GM23248 (cell line): ENCODE measurements at regions not wholly inside any gene's neighbourhood (a gene's known extent, or its start where the extent isn't known, plus 50 kb on each side); places are given as distances from the start of the nearest gene placed in this dataset.

Experiments
- DNase-seq: peaks from one replicate; pipeline ENCODE4 v3.0.0-alpha.2; 2015
- H2AFZ ChIP-seq: fragments of 200-600 bp; sonication (generic); 2 replicates; pipeline ENCODE4 v1.6.1; 2016; ENCODE audit warnings: antibody characterized with exemption
- H3F3A ChIP-seq: fragments of 200-600 bp; sonication (generic); 2 replicates; pipeline ENCODE4 v1.6.1; 2016; ENCODE audit warnings: mild to moderate bottlenecking, antibody characterized with exemption, mixed run types; ENCODE audit not compliant: insufficient read depth
- H3K27ac ChIP-seq: fragments of 200-600 bp; sonication (generic); 2 replicates; pipeline ENCODE4 v1.5.1; 2016; ENCODE audit warnings: mild to moderate bottlenecking
- H3K27me3 ChIP-seq: fragments of 200-600 bp; sonication (generic); replicated peaks from 2 replicates; pipeline ENCODE4 v1.6.1; 2016; ENCODE audit warnings: mild to moderate bottlenecking; ENCODE audit not compliant: insufficient read depth
- H3K36me3 ChIP-seq: fragments of 200-600 bp; sonication (generic); 2 replicates; pipeline ENCODE4 v1.6.1; 2016; ENCODE audit warnings: low read depth, mild to moderate bottlenecking
- H3K4me1 ChIP-seq: fragments of 200-600 bp; sonication (generic); 2 replicates; pipeline ENCODE4 v1.6.1; 2016; ENCODE audit warnings: mild to moderate bottlenecking; ENCODE audit not compliant: insufficient read depth
- H3K4me2 ChIP-seq: fragments of 200-600 bp; sonication (generic); one replicate; pipeline ENCODE4 v1.6.1; 2016; ENCODE audit warnings: mild to moderate bottlenecking; ENCODE audit not compliant: unreplicated experiment
- H3K4me3 ChIP-seq: fragments of 200-600 bp; sonication (generic); 2 replicates; pipeline ENCODE4 v1.5.1; 2016; ENCODE audit warnings: mild to moderate bottlenecking
- H3K79me2 ChIP-seq: fragments of 200-600 bp; sonication (generic); 2 replicates; pipeline ENCODE4 v1.6.1; 2016; ENCODE audit warnings: mild to moderate bottlenecking; ENCODE audit not compliant: insufficient read depth
- H3K9ac ChIP-seq: fragments of 200-600 bp; sonication (generic); 2 replicates; pipeline ENCODE4 v1.6.1; 2016; ENCODE audit warnings: mild to moderate bottlenecking
- H3K9me2 ChIP-seq: fragments of 200-600 bp; sonication (generic); 2 replicates; pipeline ENCODE4 v1.6.1; 2016; ENCODE audit warnings: mixed run types, mild to moderate bottlenecking, moderate library complexity; ENCODE audit not compliant: insufficient read depth
- H3K9me3 ChIP-seq: fragments of 200-600 bp; sonication (generic); one replicate; pipeline ENCODE4 v1.6.1; 2017; ENCODE audit warnings: low read depth
- H4K20me1 ChIP-seq: fragments of 200-600 bp; sonication (generic); 2 replicates; pipeline ENCODE4 v1.6.0; 2016; ENCODE audit not compliant: insufficient read depth
- EZH2 ChIP-seq: fragments of 200-600 bp; sonication (generic); IDR thresholded peaks from 2 replicates; pipeline ENCODE4 v1.6.1; 2018; ENCODE audit warnings: antibody characterized with exemption, mild to moderate bottlenecking; ENCODE audit not compliant: insufficient read depth, poor library complexity, severe bottlenecking
- EZH2phosphoT487 ChIP-seq: fragments of 200-600 bp; sonication (generic); IDR thresholded peaks from 2 replicates; pipeline ENCODE4 v1.6.1; 2018; ENCODE audit warnings: antibody characterized with exemption, moderate library complexity, mild to moderate bottlenecking, low read depth; ENCODE audit not compliant: insufficient read depth
- WGBS, 2 experiments: methylation state at CpG; one replicate each; pipeline ENCODE4 v1.1.6; 2015 to 2017; ENCODE audit warnings: low lambda C conversion rate in 2 of 2, low coverage in 1 of 2; ENCODE audit errors: missing lambda C conversion rate in 2 of 2; 5-methylcytosine and 5-hydroxymethylcytosine counted together
- in situ Hi-C: fragments of 300-500 bp; cut with MboI; formaldehyde crosslinking; loops from 2 replicates; pipeline ENCODE4 v1.15.0; 2020

DNA sequence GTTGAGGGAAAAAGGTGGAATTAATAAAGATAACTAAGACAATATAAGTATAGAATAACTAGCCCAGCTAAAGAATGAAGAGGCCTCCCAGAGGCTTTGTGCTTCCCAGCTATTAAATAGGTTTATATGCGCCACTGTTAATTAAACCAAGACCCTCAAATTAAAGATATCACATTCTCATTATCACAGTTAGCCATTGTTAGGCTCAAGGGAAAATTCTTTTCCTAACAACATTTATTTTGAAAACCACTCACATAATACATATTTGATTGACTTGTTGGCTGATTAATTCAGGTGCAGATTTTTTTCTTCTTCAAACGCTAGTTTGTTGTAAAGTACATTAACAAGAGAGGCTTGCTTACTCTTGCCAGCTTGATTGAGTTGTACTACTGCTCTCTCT lies 216.8 kb upstream of the TRAM1L1 start:
- Histone ChIP-seq H3K36me3 (no peaks in the 10 kb centered on the region), H3K9me3 (no peaks in the 10 kb centered on the region), H2AFZ (no peak overlapping the region), H4K20me1 (no peaks in the 10 kb centered on the region), H3K79me2 (no peaks in the 10 kb centered on the region), H3F3A (no peaks in the 10 kb centered on the region), H3K4me1 (no peaks in the 10 kb centered on the region), H3K27ac (no peak overlapping the region), H3K4me2 (no peak overlapping the region), H3K9me2 (no peaks in the 10 kb centered on the region; the same call in 1 of the 2 replicates), H3K27me3 (no peaks in the 10 kb centered on the region), H3K9ac (no peak overlapping the region), H3K4me3 (no peak overlapping the region)
- no peak for TF ChIP-seq EZH2
- no peak for TF ChIP-seq EZH2phosphoT487
- DNase-seq, result no peak
- in situ Hi-C loops, result no loop called here
- WGBS, 2 experiments, result 17% methylated on average over 2 of the region's 2 CpGs

- no peaks in the 10 kb centered on the region for H3K9me2 ChIP-seq
- H3K9ac ChIP-seq, result no peak overlapping the region
- TF ChIP-seq EZH2phosphoT487, result no peak
- TF ChIP-seq EZH2, result no peak
- in situ Hi-C loops, result no loop called here
- H3K27me3 ChIP-seq, result no peaks in the 10 kb centered on the region
- H3K4me3 ChIP-seq, result no peak overlapping the region
- H3K27ac ChIP-seq, result no peak overlapping the region
- no peaks in the 10 kb centered on the region for H3K36me3 ChIP-seq
- no peaks in the 10 kb centered on the region for H3K79me2 ChIP-seq
- no peak overlapping the region for H3K4me2 ChIP-seq
- H4K20me1 ChIP-seq, result no peaks in the 10 kb centered on the region
- H2AFZ ChIP-seq, result no peak overlapping the region
- H3K9me3 ChIP-seq, result no peaks in the 10 kb centered on the region
- H3F3A ChIP-seq, result no peaks in the 10 kb centered on the region
- no peak for DNase-seq
- no peaks in the 10 kb centered on the region for H3K4me1 ChIP-seq
- 20 to 26% methylated on average over 2 of the region's 2 CpGs for WGBS, 2 experiments
Observed at GRCh38 chr4:117311215-117311614, 225.8 kb upstream of the TRAM1L1 start.

- Histone ChIP-seq H3K27me3 (no peaks in the 10 kb centered on the region), H3K9me2 (no peaks in the 10 kb centered on the region), H3F3A (no peaks in the 10 kb centered on the region), H2AFZ (no peak overlapping the region), H3K4me2 (no peak overlapping the region), H3K27ac (no peak overlapping the region), H4K20me1 (no peaks in the 10 kb centered on the region), H3K9me3 (no peaks in the 10 kb centered on the region), H3K4me1 (no peaks in the 10 kb centered on the region), H3K9ac (no peak overlapping the region), H3K36me3 (no peaks in the 10 kb centered on the region), H3K4me3 (no peak overlapping the region), H3K79me2 (no peaks in the 10 kb centered on the region)
- TF ChIP-seq EZH2phosphoT487 (no peak), EZH2 (no peak)
- in situ Hi-C loops, result no loop called here
- DNase-seq, result no peak
- WGBS, 2 experiments, result 48 to 50% methylated on average over 3 of the region's 3 CpGs
Observed at GRCh38 chr4:117311989-117312388, 226.6 kb upstream of the TRAM1L1 start.

GRCh38 chr4:117324851-117325491 lies 239.6 kb upstream of the TRAM1L1 start:
- Histone ChIP-seq H3K27me3 (no peaks in the 10 kb centered on the region), H3K9ac (no peak overlapping the region), H3F3A (no peaks in the 10 kb centered on the region), H3K4me3 (no peak overlapping the region), H4K20me1 (no peaks in the 10 kb centered on the region), H3K4me1 (no peaks in the 10 kb centered on the region), H3K9me2 (no peaks in the 10 kb centered on the region), H2AFZ (no peak overlapping the region), H3K4me2 (no peak overlapping the region), H3K36me3 (no peaks in the 10 kb centered on the region), H3K9me3 (no peaks in the 10 kb centered on the region), H3K27ac (no peak overlapping the region), H3K79me2 (no peaks in the 10 kb centered on the region)
- no peak for TF ChIP-seq EZH2
- TF ChIP-seq EZH2phosphoT487, result no peak
- 55 to 59% methylated on average over 1 of the region's 1 CpG for WGBS, 2 experiments
- in situ Hi-C loops, result no loop called here
- peak; percentile 2 for DNase-seq

- TF ChIP-seq EZH2phosphoT487, result no peak
- TF ChIP-seq EZH2, result no peak
- Histone ChIP-seq H3K27ac (no peak overlapping the region), H3K9me3 (no peaks in the 10 kb centered on the region), H2AFZ (no peak overlapping the region), H3K9ac (no peak overlapping the region), H3K27me3 (no peaks in the 10 kb centered on the region), H3K79me2 (no peaks in the 10 kb centered on the region), H3K9me2 (no peaks in the 10 kb centered on the region), H3F3A (no peaks in the 10 kb centered on the region), H3K4me1 (no peaks in the 10 kb centered on the region), H3K4me3 (no peak overlapping the region), H4K20me1 (no peaks in the 10 kb centered on the region), H3K36me3 (no peaks in the 10 kb centered on the region), H3K4me2 (no peak overlapping the region)
- DNase-seq, result no peak
- WGBS, 2 experiments, result 8 to 15% methylated on average over 3 of the region's 3 CpGs
- in situ Hi-C loops, result no loop called here
Observed at GRCh38 chr4:117326091-117326490, 240.7 kb upstream of the TRAM1L1 start.
